NCI-H2081 (cell line): ENCODE measurements at regions not wholly inside any gene's neighbourhood (a gene's known extent, or its start where the extent isn't known, plus 50 kb on each side); places are given as distances from the start of the nearest gene placed in this dataset.
"Not testable (repeated sequence)": the region's sequence is repeated elsewhere in the genome, so short reads cannot be mapped to it uniquely, and the experiment has no call there.

Source experiments
- DNase-seq, 2 experiments: peaks; one replicate each; lab custom pipeline; 2025; lab: John Stamatoyannopoulos, UW

GRCh38 chr6:28802417-28803336 is 121.1 kb downstream of the TRIM27 start:
- DNase-seq = no peak

- DNase-seq = no peak
Observed at GRCh38 chr6:28803337-28803709, 120.5 kb downstream of the TRIM27 start.

DNA sequence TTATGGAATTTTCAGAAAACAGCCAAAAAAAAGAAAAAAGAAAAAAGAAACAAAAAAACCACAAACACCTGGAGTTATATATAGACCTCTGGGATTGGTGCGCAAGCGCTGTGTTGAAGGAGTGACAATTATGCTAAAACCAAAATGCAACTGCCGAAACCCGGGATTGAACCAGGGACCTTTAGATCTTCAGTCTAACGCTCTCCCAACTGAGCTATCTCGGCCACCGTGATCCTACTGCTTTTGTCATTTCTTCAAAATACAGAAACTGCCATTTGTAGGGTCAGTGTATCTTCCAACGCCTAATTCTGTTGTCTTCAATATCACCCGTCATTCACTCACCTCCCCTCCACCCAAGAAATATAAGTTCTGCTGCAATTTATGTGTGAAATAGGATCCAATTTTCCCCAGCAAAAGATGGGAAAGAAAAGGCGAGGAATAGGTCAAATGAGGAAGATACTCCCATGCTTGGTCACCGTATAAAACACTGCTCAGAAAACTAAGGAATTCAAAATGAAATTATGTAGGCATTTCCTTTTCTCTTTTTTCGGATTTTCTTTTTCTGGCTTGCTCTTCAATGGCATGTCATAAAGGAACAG is 116.0 kb downstream of the TRIM27 start:
- DNase-seq = peak; percentile 55 to 56

- no peak for DNase-seq
Observed at GRCh38 chr6:28808383-28808782, 115.4 kb downstream of the TRIM27 start.

GRCh38 chr6:28809947-28810658 is 113.7 kb downstream of the TRIM27 start:
- DNase-seq = peak in 1 of 2 experiments; percentile 9

GRCh38 chr6:28810659-28811053 is 113.1 kb downstream of the TRIM27 start:
- DNase-seq = no peak

- no peak for DNase-seq
Observed at GRCh38 chr6:28811873-28812272, 111.9 kb downstream of the TRIM27 start.

GRCh38 chr6:28812778-28813569 is 110.8 kb downstream of the TRIM27 start:
- DNase-seq = no peak

- DNase-seq = no peak
Observed at GRCh38 chr6:28814032-28814976, 109.5 kb downstream of the TRIM27 start.

GRCh38 chr6:28816339-28816908 is 107.4 kb downstream of the TRIM27 start:
- no peak for DNase-seq

DNA sequence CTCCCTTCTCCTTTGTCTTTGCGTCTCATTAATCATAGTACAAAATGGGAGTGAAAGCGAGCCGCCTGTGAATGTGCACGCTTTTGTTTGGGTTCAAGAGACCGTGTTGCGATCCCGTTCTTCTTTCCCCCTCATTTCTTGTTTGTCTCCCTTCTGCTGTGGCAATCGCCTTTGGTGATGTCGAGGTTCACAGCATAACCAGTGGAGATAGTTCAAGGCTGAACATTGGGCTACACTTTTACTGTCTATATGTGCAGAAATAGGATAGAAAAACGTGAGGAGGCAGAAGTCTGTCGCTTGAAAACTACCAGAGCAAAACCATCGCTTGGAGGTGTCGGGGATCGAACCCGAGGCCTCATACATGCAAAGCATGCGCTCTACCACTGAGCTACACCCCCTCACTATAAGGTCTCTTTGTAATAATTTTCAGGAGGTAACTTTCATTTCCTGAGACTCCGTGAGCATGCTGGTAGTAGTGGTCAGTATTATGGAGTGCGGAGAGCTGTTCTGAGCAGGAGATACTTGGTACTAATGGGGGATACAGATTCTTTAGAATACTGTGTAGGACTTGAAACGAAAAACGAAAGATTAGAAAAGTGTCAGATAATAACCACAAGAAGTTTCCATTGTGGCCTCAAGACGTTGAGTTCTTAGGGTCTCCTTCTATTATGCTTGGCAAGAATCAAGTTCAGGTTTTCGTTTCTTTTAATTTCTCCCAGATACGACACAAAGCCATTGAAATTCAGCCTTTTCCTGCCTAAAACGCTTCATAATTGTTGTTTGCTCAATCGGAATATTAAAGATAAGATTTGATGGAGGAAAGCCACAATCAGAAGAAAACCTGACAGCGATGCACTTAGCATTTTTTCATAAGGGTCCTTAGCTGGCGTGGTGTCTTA is 106.6 kb downstream of the TRIM27 start:
- DNase-seq = peak; percentile 36 to 44

GRCh38 chr6:28817808-28818145 is 106.0 kb downstream of the TRIM27 start:
- DNase-seq = no peak

DNA sequence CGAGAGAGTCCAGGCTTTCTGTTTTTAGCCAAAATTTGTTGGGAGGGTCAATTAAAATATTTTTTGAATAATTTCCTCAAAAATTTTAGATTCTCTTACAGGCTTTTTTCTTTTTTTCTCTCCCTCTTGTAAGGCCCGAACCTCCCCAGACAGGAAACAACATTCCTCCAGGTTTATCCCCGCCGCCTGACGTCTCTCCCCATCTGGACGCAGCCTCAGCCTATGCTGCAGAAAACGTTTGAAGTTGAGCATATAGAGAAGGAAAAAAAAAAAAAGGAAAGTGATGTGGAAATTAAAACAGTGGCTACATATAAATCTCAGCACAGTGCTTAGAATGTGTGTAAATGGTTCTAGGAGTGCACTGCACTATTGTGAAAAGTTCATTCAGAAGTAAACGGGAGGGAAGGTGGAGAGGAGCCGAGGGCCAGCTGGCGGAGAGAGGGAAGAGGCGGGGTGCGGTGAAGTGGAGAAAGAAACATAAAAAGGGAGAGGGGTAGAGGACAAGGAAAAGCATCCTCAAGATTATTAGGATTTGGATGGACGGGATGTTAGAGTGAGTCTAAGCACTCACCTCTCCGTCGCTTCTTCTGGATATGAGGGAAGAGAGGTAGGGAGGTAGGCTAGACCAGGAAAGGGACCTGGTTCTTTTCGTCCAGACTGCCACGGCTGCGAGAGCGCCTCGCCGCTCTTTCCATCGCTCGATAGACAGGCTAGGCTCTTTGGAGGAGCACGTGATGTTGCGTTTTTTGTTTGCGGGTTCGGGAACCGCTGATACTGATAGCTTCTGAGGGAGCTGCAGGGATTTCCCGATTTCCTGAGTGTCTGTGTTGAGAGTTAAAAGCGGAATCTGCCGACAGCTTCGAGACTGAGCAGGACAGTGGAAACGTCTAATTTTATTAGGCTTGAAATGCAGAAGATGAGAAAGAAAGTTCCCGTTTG is 98.7 kb downstream of the TRIM27 start:
- DNase-seq = no peak

GRCh38 chr6:28825732-28826293 is 98.0 kb downstream of the TRIM27 start:
- no peak for DNase-seq

DNA sequence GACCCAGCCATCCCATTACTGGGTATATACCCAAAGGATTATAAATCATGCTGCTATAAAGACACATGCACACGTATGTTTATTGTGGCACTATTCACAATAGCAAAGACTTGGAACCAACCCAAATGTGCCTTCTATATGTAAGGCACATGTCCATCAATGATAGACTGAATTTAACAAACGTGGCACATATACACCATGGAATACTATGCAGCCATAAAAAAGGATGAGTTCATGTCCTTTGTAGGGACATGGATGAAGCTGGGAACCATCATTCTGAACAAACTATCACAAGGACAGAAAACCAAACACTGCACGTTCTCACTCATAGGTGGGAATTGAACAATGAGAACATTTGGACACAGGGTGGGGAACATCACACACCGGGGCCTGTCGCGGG is 92.1 kb downstream of the TRIM27 start:
- DNase-seq = not testable (repeated sequence)

- not testable (repeated sequence) for DNase-seq
Observed at GRCh38 chr6:28836703-28837102, 87.1 kb downstream of the TRIM27 start.

GRCh38 chr6:28838289-28838633 is 85.5 kb downstream of the TRIM27 start:
- peak; percentile 57 to 69 for DNase-seq
